ENCODE measurements at regions not wholly inside any gene's neighbourhood (a gene's known extent, or its start where the extent isn't known, plus 50 kb on each side); places are given as distances from the start of the nearest gene placed in this dataset.

DNA sequence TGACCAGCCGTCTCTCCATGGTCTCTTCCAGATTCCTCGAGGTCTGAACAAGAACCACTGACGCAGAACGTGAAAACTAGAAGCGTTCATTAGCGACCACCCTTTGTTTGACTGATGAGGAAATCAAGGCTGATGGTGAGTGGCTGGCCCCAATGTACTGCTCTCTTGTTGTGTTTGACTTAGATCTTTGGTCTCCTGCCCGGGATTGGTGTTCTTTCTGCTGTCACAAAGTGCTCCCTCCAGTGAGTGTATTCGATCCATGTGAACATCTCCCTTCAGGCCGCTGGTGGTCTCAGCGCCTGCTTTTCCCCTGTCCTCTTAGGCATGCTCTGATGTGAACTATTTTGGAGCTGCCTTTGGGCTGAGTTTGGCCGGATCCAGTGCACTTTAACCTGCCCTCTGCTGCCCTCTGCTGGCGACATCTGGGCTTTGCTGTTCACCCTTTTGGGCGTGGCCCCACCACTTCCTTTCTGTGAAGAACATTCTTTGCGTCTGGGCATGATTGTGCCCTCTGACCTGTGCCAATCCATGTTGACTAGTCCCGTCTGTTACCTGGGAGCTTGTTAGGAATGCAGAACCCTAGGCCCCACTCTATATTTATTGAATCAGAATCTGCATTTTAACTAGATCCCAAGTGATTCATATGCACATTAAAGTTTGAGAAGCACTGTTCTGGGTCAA lies 279.1 kb downstream of the TTC6 start (continued):
- TF ChIP-seq, protein P1, sequence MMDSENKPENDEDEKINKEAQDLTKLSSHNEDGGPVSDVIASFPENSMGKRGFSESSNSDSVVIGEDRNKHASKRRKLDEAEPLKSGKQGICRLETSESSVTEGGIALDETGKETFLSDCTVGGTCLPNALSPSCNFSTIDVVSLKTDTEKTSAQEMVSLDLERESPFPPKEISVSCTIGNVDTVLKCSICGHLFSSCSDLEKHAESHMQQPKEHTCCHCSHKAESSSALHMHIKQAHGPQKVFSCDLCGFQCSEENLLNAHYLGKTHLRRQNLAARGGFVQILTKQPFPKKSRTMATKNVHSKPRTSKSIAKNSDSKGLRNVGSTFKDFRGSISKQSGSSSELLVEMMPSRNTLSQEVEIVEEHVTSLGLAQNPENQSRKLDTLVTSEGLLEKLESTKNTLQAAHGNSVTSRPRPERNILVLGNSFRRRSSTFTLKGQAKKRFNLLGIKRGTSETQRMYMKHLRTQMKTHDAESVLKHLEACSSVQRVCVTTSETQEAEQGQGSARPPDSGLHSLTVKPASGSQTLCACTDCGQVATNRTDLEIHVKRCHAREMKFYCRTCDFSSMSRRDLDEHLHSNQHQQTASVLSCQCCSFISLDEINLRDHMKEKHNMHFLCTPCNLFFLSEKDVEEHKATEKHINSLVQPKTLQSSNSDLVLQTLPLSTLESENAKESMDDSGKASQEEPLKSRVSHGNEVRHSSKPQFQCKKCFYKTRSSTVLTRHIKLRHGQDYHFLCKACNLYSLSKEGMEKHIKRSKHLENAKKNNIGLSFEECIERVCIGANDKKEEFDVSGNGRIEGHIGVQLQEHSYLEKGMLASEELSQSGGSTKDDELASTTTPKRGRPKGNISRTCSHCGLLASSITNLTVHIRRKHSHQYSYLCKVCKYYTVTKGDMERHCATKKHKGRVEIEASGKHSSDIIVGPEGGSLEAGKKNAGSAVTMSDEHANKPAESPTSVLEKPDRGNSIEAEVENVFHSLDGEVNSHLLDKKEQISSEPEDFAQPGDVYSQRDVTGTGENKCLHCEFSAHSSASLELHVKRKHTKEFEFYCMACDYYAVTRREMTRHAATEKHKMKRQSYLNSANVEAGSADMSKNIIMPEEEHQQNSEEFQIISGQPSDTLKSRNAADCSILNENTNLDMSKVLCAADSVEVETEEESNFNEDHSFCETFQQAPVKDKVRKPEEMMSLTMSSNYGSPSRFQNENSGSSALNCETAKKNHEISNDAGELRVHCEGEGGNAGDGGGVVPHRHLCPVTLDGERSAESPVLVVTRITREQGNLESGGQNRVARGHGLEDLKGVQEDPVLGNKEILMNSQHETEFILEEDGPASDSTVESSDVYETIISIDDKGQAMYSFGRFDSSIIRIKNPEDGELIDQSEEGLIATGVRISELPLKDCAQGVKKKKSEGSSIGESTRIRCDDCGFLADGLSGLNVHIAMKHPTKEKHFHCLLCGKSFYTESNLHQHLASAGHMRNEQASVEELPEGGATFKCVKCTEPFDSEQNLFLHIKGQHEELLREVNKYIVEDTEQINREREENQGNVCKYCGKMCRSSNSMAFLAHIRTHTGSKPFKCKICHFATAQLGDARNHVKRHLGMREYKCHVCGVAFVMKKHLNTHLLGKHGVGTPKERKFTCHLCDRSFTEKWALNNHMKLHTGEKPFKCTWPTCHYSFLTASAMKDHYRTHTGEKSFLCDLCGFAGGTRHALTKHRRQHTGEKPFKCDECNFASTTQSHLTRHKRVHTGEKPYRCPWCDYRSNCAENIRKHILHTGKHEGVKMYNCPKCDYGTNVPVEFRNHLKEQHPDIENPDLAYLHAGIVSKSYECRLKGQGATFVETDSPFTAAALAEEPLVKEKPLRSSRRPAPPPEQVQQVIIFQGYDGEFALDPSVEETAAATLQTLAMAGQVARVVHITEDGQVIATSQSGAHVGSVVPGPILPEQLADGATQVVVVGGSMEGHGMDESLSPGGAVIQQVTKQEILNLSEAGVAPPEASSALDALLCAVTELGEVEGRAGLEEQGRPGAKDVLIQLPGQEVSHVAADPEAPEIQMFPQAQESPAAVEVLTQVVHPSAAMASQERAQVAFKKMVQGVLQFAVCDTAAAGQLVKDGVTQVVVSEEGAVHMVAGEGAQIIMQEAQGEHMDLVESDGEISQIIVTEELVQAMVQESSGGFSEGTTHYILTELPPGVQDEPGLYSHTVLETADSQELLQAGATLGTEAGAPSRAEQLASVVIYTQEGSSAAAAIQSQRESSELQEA (CRISPR knock-in tag; IDR thresholded peaks at IDR 0.05; ENCODE audit: not compliant biosample characterization), result peak; percentile 63
- 0 out of 2 replicates have a peak, but pooled peaks have one; percentile 39 for TF ChIP-seq ZNF484 (CRISPR knock-in tag; IDR thresholded peaks at IDR 0.05; ENCODE audit: borderline replicate concordance, low read depth)
- TF ChIP-seq, protein P2, sequence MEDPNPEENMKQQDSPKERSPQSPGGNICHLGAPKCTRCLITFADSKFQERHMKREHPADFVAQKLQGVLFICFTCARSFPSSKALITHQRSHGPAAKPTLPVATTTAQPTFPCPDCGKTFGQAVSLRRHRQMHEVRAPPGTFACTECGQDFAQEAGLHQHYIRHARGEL (CRISPR knock-in tag; IDR thresholded peaks at IDR 0.05), result no peak
- no peak for TF ChIP-seq MED8 (CRISPR knock-in tag; IDR thresholded peaks at IDR 0.05; ENCODE audit: insufficient replicate concordance)
- TF ChIP-seq ZSCAN31 (CRISPR knock-in tag; IDR thresholded peaks at IDR 0.05; ENCODE audit: low read depth), result peak; percentile 77
- peak; percentile 87; the same call in 1 of the 2 replicates for TF ChIP-seq ZNF274 (CRISPR knock-in tag; IDR thresholded peaks at IDR 0.05)
- TF ChIP-seq ZFYVE20 (CRISPR knock-in tag; IDR thresholded peaks at IDR 0.05; ENCODE audit: borderline replicate concordance, low read depth), result no peak
- TF ChIP-seq ZNF207 (IDR thresholded peaks at IDR 0.05; ENCODE audit: borderline replicate concordance), result no peak
- TF ChIP-seq, protein P3, sequence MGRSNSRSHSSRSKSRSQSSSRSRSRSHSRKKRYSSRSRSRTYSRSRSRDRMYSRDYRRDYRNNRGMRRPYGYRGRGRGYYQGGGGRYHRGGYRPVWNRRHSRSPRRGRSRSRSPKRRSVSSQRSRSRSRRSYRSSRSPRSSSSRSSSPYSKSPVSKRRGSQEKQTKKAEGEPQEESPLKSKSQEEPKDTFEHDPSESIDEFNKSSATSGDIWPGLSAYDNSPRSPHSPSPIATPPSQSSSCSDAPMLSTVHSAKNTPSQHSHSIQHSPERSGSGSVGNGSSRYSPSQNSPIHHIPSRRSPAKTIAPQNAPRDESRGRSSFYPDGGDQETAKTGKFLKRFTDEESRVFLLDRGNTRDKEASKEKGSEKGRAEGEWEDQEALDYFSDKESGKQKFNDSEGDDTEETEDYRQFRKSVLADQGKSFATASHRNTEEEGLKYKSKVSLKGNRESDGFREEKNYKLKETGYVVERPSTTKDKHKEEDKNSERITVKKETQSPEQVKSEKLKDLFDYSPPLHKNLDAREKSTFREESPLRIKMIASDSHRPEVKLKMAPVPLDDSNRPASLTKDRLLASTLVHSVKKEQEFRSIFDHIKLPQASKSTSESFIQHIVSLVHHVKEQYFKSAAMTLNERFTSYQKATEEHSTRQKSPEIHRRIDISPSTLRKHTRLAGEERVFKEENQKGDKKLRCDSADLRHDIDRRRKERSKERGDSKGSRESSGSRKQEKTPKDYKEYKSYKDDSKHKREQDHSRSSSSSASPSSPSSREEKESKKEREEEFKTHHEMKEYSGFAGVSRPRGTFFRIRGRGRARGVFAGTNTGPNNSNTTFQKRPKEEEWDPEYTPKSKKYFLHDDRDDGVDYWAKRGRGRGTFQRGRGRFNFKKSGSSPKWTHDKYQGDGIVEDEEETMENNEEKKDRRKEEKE (IDR thresholded peaks at IDR 0.05), result no peak
- no peak; the same call in 1 of the 2 replicates for TF ChIP-seq ZNF138 (CRISPR knock-in tag; IDR thresholded peaks at IDR 0.05; ENCODE audit: low read depth)
- TF ChIP-seq U2AF1 (optimal IDR thresholded peaks at IDR 0.05; ENCODE audit: low read depth, low read length), result no peak
- TF ChIP-seq ZNF577 (CRISPR knock-in tag; IDR thresholded peaks at IDR 0.05; ENCODE audit: borderline replicate concordance, low read depth), result no peak
- no peak for TF ChIP-seq ZNF703 (CRISPR knock-in tag; IDR thresholded peaks at IDR 0.05; ENCODE audit: borderline replicate concordance)
- no peak for TF ChIP-seq SIX1 (CRISPR knock-in tag; IDR thresholded peaks at IDR 0.05; ENCODE audit: borderline replicate concordance)
- peak; percentile 94 for TF ChIP-seq PHF5A (CRISPR knock-in tag; IDR thresholded peaks at IDR 0.05; ENCODE audit: low read depth, unreplicated experiment)
- TF ChIP-seq ZFP1 (CRISPR knock-in tag; IDR thresholded peaks at IDR 0.05), result 0 out of 2 replicates have a peak, but pooled peaks have one; percentile 54
- TF ChIP-seq TOPORS (CRISPR knock-in tag; IDR thresholded peaks at IDR 0.05), result no peak
